ENCODE measurements at regions not wholly inside any gene's neighbourhood (a gene's known extent, or its start where the extent isn't known, plus 50 kb on each side); places are given as distances from the start of the nearest gene placed in this dataset.
"Not testable (repeated sequence)": the region's sequence is repeated elsewhere in the genome, so short reads cannot be mapped to it uniquely, and the experiment has no call there.

DNA sequence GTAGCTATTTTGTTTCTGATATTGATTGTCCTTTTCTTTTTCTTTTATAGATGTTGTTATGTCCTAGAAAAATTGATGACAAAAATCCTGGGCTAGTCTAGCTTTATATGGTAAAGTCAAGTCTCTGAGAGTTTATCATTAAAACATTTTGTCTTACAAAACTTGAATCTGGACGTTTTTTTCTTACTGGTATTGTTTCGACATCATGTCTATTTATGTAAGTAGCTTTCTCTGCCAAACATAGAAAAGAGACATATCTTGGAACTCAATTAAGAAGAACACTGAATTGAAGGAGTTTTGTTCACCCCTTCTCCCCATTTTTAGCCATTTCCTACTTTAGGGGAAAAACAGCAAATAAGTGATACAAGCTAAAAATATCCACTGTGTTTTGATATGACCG is 151.5 kb downstream of the ISOC1 start:
- Mint-ChIP-seq H3K27me3 (no peaks in the 10 kb centered on the region), H3K27ac (no peak overlapping the region), H3K9me3 (no peaks in the 10 kb centered on the region)

DNA sequence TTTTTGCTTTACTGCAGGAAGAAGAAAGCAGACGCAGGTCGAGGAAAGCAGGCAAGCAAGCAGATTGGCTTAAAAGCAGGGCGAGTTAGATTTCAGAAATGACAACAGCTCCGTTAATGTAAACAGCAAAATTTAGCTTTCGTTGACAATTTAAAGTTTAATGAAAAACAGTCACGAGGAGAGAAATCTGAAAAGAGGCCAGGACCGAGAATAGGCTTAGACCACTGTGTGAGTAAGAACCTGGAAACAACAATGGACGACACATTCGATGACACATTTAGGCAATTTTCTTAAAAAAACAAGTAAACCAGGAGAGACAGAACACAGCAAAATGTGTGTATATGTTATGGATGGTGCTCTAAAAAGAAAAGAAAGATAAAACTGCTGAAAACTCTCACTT is 155.3 kb downstream of the ISOC1 start:
- H3K9me3 Mint-ChIP-seq = peaks cover 21% of the 10 kb centered on the region
- H3K36me3 Mint-ChIP-seq = no peaks in the 10 kb centered on the region
- TF ChIP-seq, protein P1, sequence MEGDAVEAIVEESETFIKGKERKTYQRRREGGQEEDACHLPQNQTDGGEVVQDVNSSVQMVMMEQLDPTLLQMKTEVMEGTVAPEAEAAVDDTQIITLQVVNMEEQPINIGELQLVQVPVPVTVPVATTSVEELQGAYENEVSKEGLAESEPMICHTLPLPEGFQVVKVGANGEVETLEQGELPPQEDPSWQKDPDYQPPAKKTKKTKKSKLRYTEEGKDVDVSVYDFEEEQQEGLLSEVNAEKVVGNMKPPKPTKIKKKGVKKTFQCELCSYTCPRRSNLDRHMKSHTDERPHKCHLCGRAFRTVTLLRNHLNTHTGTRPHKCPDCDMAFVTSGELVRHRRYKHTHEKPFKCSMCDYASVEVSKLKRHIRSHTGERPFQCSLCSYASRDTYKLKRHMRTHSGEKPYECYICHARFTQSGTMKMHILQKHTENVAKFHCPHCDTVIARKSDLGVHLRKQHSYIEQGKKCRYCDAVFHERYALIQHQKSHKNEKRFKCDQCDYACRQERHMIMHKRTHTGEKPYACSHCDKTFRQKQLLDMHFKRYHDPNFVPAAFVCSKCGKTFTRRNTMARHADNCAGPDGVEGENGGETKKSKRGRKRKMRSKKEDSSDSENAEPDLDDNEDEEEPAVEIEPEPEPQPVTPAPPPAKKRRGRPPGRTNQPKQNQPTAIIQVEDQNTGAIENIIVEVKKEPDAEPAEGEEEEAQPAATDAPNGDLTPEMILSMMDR (conservative IDR thresholded peaks at IDR 0.05) = no peak
- H3K4me1 Mint-ChIP-seq (ENCODE audit: unreplicated experiment) = no peaks in the 10 kb centered on the region
- H3K27ac Mint-ChIP-seq = no peak overlapping the region
- no peak overlapping the region for H3K4me3 Mint-ChIP-seq
- H3K27me3 Mint-ChIP-seq = no peaks in the 10 kb centered on the region
- no peak for DNase-seq (ENCODE audit: extremely low spot score, unreplicated experiment)

More for the DNA sequence above, 151.5 kb downstream of the ISOC1 start:
- Mint-ChIP-seq H3K4me3 (no peak overlapping the region), H3K4me1 (ENCODE audit: unreplicated experiment) (peaks cover 6% of the 10 kb centered on the region), H3K36me3 (no peaks in the 10 kb centered on the region)
- DNase-seq (ENCODE audit: extremely low spot score, unreplicated experiment) = no peak
- TF ChIP-seq, protein P1 (conservative IDR thresholded peaks at IDR 0.05) = no peak

DNA sequence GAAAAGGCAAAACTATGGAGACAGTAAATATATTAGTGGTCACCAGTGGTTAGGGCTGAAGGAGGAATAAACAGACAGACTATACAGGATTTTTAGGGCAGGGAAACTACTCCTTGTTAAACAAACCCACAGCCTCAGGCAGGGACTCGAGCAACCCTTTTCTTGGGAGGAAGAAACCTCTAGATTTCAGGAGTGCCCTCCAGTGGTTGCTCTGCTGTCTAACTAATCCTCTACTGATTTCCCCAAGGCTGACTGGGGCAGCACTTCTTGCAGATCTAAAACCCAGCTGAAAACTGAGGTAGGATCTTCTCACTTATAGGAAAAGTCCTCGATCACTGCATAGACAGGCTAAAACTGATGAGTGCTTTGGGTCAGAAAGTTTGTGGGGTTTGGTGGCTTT is 176.8 kb downstream of the ISOC1 start:
- H3K4me3 Mint-ChIP-seq = no peak overlapping the region
- H3K27ac Mint-ChIP-seq = no peak overlapping the region
- H3K36me3 Mint-ChIP-seq = no peaks in the 10 kb centered on the region
- TF ChIP-seq, protein P1 (conservative IDR thresholded peaks at IDR 0.05) = peak; percentile 30
- no peaks in the 10 kb centered on the region for H3K9me3 Mint-ChIP-seq
- no peaks in the 10 kb centered on the region for H3K4me1 Mint-ChIP-seq (ENCODE audit: unreplicated experiment)
- no peaks in the 10 kb centered on the region for H3K27me3 Mint-ChIP-seq
- DNase-seq (ENCODE audit: extremely low spot score, unreplicated experiment) = no peak

DNA sequence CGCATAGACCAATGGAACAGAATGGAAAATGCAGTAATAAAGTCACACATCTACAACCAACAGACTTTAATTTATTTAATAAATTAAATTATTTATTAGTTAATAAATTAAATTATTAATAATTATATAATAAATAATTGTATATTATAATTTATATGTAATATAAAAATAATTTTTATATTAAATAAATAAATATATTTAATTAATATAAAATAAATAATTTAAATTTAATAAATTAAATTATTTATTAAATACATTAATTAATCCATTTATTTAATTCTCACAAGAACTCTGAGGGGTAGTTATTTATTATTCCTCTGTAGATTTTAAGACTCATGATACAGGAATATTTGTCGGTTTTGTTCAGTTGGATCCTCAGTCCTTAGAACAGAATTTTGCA is 176.1 kb upstream of the ADAMTS19 start:
- no peaks in the 10 kb centered on the region for H3K4me1 Mint-ChIP-seq (ENCODE audit: unreplicated experiment)
- H3K9me3 Mint-ChIP-seq = no peaks in the 10 kb centered on the region
- no peaks in the 10 kb centered on the region for H3K27me3 Mint-ChIP-seq
- H3K27ac Mint-ChIP-seq = no peak overlapping the region
- H3K36me3 Mint-ChIP-seq = no peaks in the 10 kb centered on the region
- no peak overlapping the region for H3K4me3 Mint-ChIP-seq
- TF ChIP-seq, protein P1 (conservative IDR thresholded peaks at IDR 0.05) = no peak
- DNase-seq (ENCODE audit: extremely low spot score, unreplicated experiment) = no peak

DNA sequence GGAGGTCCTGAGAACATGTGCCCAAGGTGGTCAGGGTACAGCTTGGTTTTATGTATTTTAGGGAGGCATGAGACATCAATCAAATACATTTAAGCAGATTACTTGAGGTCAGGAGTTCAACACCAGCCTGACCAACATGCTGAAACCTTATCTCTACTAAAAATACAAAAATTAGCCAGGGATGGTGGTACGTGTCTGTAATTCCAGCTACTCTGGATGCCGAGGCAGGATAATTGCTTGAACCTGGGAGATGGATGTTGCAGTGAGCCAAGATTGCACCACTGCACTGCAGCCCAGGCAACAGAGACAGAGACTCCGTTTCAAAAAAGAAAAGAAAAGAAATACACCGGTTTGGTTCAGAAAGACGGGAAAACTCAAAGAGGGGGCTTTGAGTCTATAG is 165.9 kb upstream of the ADAMTS19 start:
- H3K4me1 Mint-ChIP-seq (ENCODE audit: unreplicated experiment); H3K36me3 Mint-ChIP-seq; H3K9me3 Mint-ChIP-seq; H3K4me3 Mint-ChIP-seq; H3K27me3 Mint-ChIP-seq; H3K27ac Mint-ChIP-seq; DNase-seq (ENCODE audit: extremely low spot score, unreplicated experiment): not testable (repeated sequence)

DNA sequence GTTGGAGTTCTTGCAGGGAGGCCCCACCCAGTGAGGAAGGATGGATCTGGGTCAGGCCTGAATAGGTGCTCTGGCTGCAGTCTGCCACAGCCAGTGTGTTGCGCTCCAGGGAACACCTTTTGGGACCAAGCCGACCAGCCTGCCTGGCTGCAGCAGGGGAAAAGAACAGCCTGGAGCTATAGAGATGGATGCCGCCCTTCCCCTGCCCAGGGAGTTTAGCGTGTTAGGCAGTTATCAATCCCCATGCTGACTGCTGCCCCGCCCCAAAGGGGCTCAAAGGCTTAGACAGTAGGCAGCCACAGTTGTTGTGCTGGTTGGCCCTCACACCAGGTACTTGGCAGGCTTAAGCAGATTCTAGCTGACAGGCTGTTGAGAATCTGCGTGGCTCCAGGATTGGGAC is 153.4 kb upstream of the ADAMTS19 start:
- TF ChIP-seq, protein P1 (conservative IDR thresholded peaks at IDR 0.05) = no peak

More for the DNA sequence above, 153.4 kb upstream of the ADAMTS19 start:
- no peaks in the 10 kb centered on the region for H3K27me3 Mint-ChIP-seq
- DNase-seq (ENCODE audit: extremely low spot score, unreplicated experiment) = no peak
- no peaks in the 10 kb centered on the region for H3K9me3 Mint-ChIP-seq
- no peaks in the 10 kb centered on the region for H3K4me1 Mint-ChIP-seq (ENCODE audit: unreplicated experiment)
- H3K27ac Mint-ChIP-seq = no peak overlapping the region
- no peak overlapping the region for H3K4me3 Mint-ChIP-seq
- H3K36me3 Mint-ChIP-seq = no peaks in the 10 kb centered on the region

Measured in type B pancreatic cell (in vitro differentiated cells).